Astrocyte of the hippocampus (primary cell): ENCODE measurements at regions not wholly inside any gene's neighbourhood (a gene's known extent, or its start where the extent isn't known, plus 50 kb on each side); places are given as distances from the start of the nearest gene placed in this dataset.

ENCODE experiments used
- DNase-seq: peaks from one replicate; pipeline ENCODE4 v3.0.0; 2011; ENCODE audit warnings: low read depth, low spot score

GRCh38 chr6:106918115-106918514 lies 56.4 kb downstream of the CD24 start:
- DNase-seq: no peak

GRCh38 chr6:106916891-106917290 lies 57.6 kb downstream of the CD24 start:
- no peak for DNase-seq

- DNase-seq: no peak
Measured at GRCh38 chr6:106913676-106914280, 60.8 kb downstream of the CD24 start.

GRCh38 chr6:106913111-106913510 lies 61.4 kb downstream of the CD24 start:
- DNase-seq: no peak

GRCh38 chr6:106912091-106912490 lies 62.4 kb downstream of the CD24 start:
- DNase-seq: no peak

GRCh38 chr6:106910999-106911949 lies 63.3 kb downstream of the CD24 start:
- no peak for DNase-seq

- DNase-seq: peak; percentile 37
Measured at GRCh38 chr6:106908386-106908840, 66.1 kb downstream of the CD24 start.

- no peak for DNase-seq
Measured at GRCh38 chr6:106907754-106908153, 66.8 kb downstream of the CD24 start.

- no peak for DNase-seq
Measured at GRCh38 chr6:106906232-106906631, 68.3 kb downstream of the CD24 start.

GRCh38 chr6:106903299-106903698 lies 71.2 kb downstream of the CD24 start:
- DNase-seq: no peak

- DNase-seq: no peak
Measured at GRCh38 chr6:106901062-106901461, 73.5 kb downstream of the CD24 start.

- DNase-seq: no peak
Measured at GRCh38 chr6:106899697-106900096, 74.8 kb downstream of the CD24 start.

- no peak for DNase-seq
Measured at GRCh38 chr6:106897580-106897979, 76.9 kb downstream of the CD24 start.

GRCh38 chr6:106895703-106896040 lies 78.9 kb downstream of the CD24 start:
- no peak for DNase-seq

- no peak for DNase-seq
Measured at GRCh38 chr6:106894978-106895702, 79.4 kb downstream of the CD24 start.

GRCh38 chr6:106892186-106892585 lies 82.3 kb downstream of the CD24 start:
- no peak for DNase-seq

GRCh38 chr6:106890447-106890846 lies 84.1 kb downstream of the CD24 start:
- DNase-seq: no peak

- DNase-seq: no peak
Measured at GRCh38 chr6:106889692-106890091, 84.8 kb downstream of the CD24 start.

GRCh38 chr6:106886922-106887797 lies 87.4 kb downstream of the CD24 start:
- peak; percentile 21 for DNase-seq

- DNase-seq: no peak
Measured at GRCh38 chr6:106886081-106886843, 88.3 kb downstream of the CD24 start.

- no peak for DNase-seq
Measured at GRCh38 chr6:106885679-106886078, 88.8 kb downstream of the CD24 start.
